ENCODE measurements at regions not wholly inside any gene's neighbourhood (a gene's known extent, or its start where the extent isn't known, plus 50 kb on each side); places are given as distances from the start of the nearest gene placed in this dataset.

GRCh38 chr17:33352526-33352925, 59.4 kb upstream of the ASIC2 start:
- H3K27ac ChIP-seq, result no peak overlapping the region
- TF ChIP-seq ZFX (IDR thresholded peaks at IDR 0.05) (no peak), CTCF (conservative IDR thresholded peaks at IDR 0.05) (no peak)

GRCh38 chr17:33356266-33356665, 63.2 kb upstream of the ASIC2 start:
- no peak for TF ChIP-seq ZFX (IDR thresholded peaks at IDR 0.05)
- no peak for TF ChIP-seq CTCF (conservative IDR thresholded peaks at IDR 0.05)
- H3K27ac ChIP-seq, result no peak overlapping the region

GRCh38 chr17:33363475-33363874, 70.4 kb upstream of the ASIC2 start:
- H3K27ac ChIP-seq, result no peak overlapping the region
- TF ChIP-seq ZFX (IDR thresholded peaks at IDR 0.05) (no peak), CTCF (conservative IDR thresholded peaks at IDR 0.05) (no peak)

- H3K27ac ChIP-seq, result no peak overlapping the region
- TF ChIP-seq CTCF (conservative IDR thresholded peaks at IDR 0.05) (no peak), ZFX (IDR thresholded peaks at IDR 0.05) (no peak)
Measured at GRCh38 chr17:33366960-33367359, 73.9 kb upstream of the ASIC2 start.

- H3K27ac ChIP-seq, result no peak overlapping the region
- TF ChIP-seq ZFX (IDR thresholded peaks at IDR 0.05) (no peak), CTCF (conservative IDR thresholded peaks at IDR 0.05) (no peak)
Measured at GRCh38 chr17:33369149-33369548, 76.1 kb upstream of the ASIC2 start.

GRCh38 chr17:33369876-33370275, 76.8 kb upstream of the ASIC2 start:
- no peak overlapping the region for H3K27ac ChIP-seq
- no peak for TF ChIP-seq CTCF (conservative IDR thresholded peaks at IDR 0.05)
- no peak for TF ChIP-seq ZFX (IDR thresholded peaks at IDR 0.05)

GRCh38 chr17:33370401-33370800, 77.3 kb upstream of the ASIC2 start:
- TF ChIP-seq CTCF (conservative IDR thresholded peaks at IDR 0.05) (no peak), ZFX (IDR thresholded peaks at IDR 0.05) (no peak)
- H3K27ac ChIP-seq, result no peak overlapping the region
